H9 (cell line): ENCODE measurements at regions not wholly inside any gene's neighbourhood (a gene's known extent, or its start where the extent isn't known, plus 50 kb on each side); places are given as distances from the start of the nearest gene placed in this dataset.

Experiments used
- DNase-seq: peaks from one replicate; pipeline ENCODE4 v3.0.0-alpha.2; 2017
- H2AFZ ChIP-seq: one replicate; pipeline ENCODE4 v1.6.1; 2013; ENCODE audit warnings: mild to moderate bottlenecking, low read length, control low read depth, moderate library complexity
- H2AK5ac ChIP-seq: 2 replicates; pipeline ENCODE4 v1.6.1; 2013; ENCODE audit warnings: low read length, control low read depth, mixed read lengths; ENCODE audit not compliant: insufficient read length
- H2BK120ac ChIP-seq: one replicate; pipeline ENCODE4 v1.6.1; 2013; ENCODE audit warnings: low read depth, mild to moderate bottlenecking, low read length, control low read depth, inconsistent platforms; ENCODE audit not compliant: poor library complexity, severe bottlenecking
- H2BK12ac ChIP-seq: 2 replicates; pipeline ENCODE4 v1.6.1; 2013; ENCODE audit warnings: low read length, control low read depth, mixed read lengths, low read depth; ENCODE audit not compliant: insufficient read length
- H2BK15ac ChIP-seq: 2 replicates; pipeline ENCODE4 v1.6.1; 2013; ENCODE audit warnings: low read depth, low read length, control low read depth
- H2BK20ac ChIP-seq: one replicate; pipeline ENCODE4 v1.6.1; 2013; ENCODE audit warnings: low read depth, mild to moderate bottlenecking, low read length, control low read depth, inconsistent platforms; ENCODE audit not compliant: poor library complexity, severe bottlenecking
- H2BK5ac ChIP-seq: 2 replicates; pipeline ENCODE4 v1.6.1; 2013; ENCODE audit warnings: low read length, control low read depth, mixed read lengths; ENCODE audit not compliant: insufficient read length
- H3K14ac ChIP-seq: 2 replicates; pipeline ENCODE4 v1.6.1; 2013; ENCODE audit warnings: low read length, control low read depth; ENCODE audit not compliant: insufficient read depth
- H3K18ac ChIP-seq: 2 replicates; pipeline ENCODE4 v1.6.1; 2013; ENCODE audit warnings: low read depth, mild to moderate bottlenecking, mixed read lengths, low read length, control low read depth; ENCODE audit not compliant: insufficient read length
- H3K23ac ChIP-seq: 2 replicates; pipeline ENCODE4 v1.6.1; 2013; ENCODE audit warnings: low read length, control low read depth, mixed read lengths, low read depth; ENCODE audit not compliant: insufficient read length
- H3K23me2 ChIP-seq: 2 replicates; pipeline ENCODE4 v1.6.1; 2013; ENCODE audit warnings: low read depth, mild to moderate bottlenecking, mixed read lengths, low read length, control low read depth; ENCODE audit not compliant: insufficient read length, poor library complexity, severe bottlenecking
- H3K27ac ChIP-seq: 2 replicates; pipeline ENCODE4 v1.5.1; 2013; ENCODE audit warnings: low read length, control low read depth, mixed read lengths, low read depth; ENCODE audit not compliant: insufficient read length
- H3K27me3 ChIP-seq: 2 replicates; pipeline ENCODE4 v1.6.1; 2013; ENCODE audit warnings: low read length, control low read depth, inconsistent platforms; ENCODE audit not compliant: insufficient read depth
- H3K4ac ChIP-seq: 2 replicates; pipeline ENCODE4 v1.6.1; 2013; ENCODE audit warnings: low read depth, mild to moderate bottlenecking, control low read depth, inconsistent platforms, low read length, moderate library complexity
- H3K4me1 ChIP-seq: 2 replicates; pipeline ENCODE4 v1.6.1; 2013; ENCODE audit warnings: low read length, control low read depth, inconsistent platforms; ENCODE audit not compliant: insufficient read depth
- H3K4me2 ChIP-seq: 2 replicates; pipeline ENCODE4 v1.6.1; 2013; ENCODE audit warnings: low read length, control low read depth, mixed read lengths; ENCODE audit not compliant: insufficient read length, insufficient read depth
- H3K56ac ChIP-seq: 2 replicates; pipeline ENCODE4 v1.6.1; 2013; ENCODE audit warnings: low read depth, mild to moderate bottlenecking, mixed read lengths, low read length, control low read depth; ENCODE audit not compliant: insufficient read length
- H3K79me1 ChIP-seq: 2 replicates; pipeline ENCODE4 v1.6.1; 2013; ENCODE audit warnings: low read depth, mild to moderate bottlenecking, moderate library complexity, low read length, control low read depth, inconsistent platforms; ENCODE audit not compliant: insufficient read depth, poor library complexity, severe bottlenecking
- H3K79me2 ChIP-seq: 2 replicates; pipeline ENCODE4 v1.6.1; 2013; ENCODE audit warnings: low read length, control low read depth, inconsistent platforms; ENCODE audit not compliant: insufficient read depth
- H3K9ac ChIP-seq: 2 replicates; pipeline ENCODE4 v1.6.1; 2013; ENCODE audit warnings: low read length, control low read depth, mixed read lengths; ENCODE audit not compliant: insufficient read length; ENCODE audit errors: extremely low read depth
- H3K9me3 ChIP-seq: one replicate; pipeline ENCODE4 v1.6.1; 2013; ENCODE audit warnings: low read depth, low read length, inconsistent platforms; ENCODE audit not compliant: control insufficient read depth
- H3T11ph ChIP-seq: one replicate; pipeline ENCODE4 v1.6.1; 2013; ENCODE audit warnings: mild to moderate bottlenecking, low read length, control low read depth, inconsistent platforms
- H4K20me1 ChIP-seq: one replicate; pipeline ENCODE4 v1.6.1; 2013; ENCODE audit not compliant: control insufficient read depth, insufficient read length, insufficient read depth
- H4K5ac ChIP-seq: 2 replicates; pipeline ENCODE4 v1.6.1; 2013; ENCODE audit warnings: low read depth, mild to moderate bottlenecking, mixed read lengths, low read length, control low read depth; ENCODE audit not compliant: insufficient read length
- H4K8ac ChIP-seq: replicated peaks from 2 replicates; pipeline ENCODE4 v1.6.1; 2013; ENCODE audit warnings: low read length, control low read depth, mixed read lengths, low read depth; ENCODE audit not compliant: insufficient read length
- H4K91ac ChIP-seq: 2 replicates; pipeline ENCODE4 v1.6.1; 2013; ENCODE audit warnings: low read depth, mild to moderate bottlenecking, moderate library complexity, mixed read lengths, low read length, control low read depth; ENCODE audit not compliant: insufficient read length
- H3K27ac Mint-ChIP-seq, 3 experiments: 2 replicates in 2 of 3; 3 replicates in 1 of 3; pipeline ENCODE4 v1.8.0; 2020 to 2021; ENCODE audit warnings: mixed read lengths in 3 of 3, mild to moderate bottlenecking in 1 of 3, moderate library complexity in 1 of 3
- H3K27me3 Mint-ChIP-seq: 2 replicates; pipeline ENCODE4 v1.8.0; 2021; ENCODE audit warnings: low read depth, mild to moderate bottlenecking, moderate library complexity, mixed read lengths
- H3K36me3 Mint-ChIP-seq, 3 experiments: 2 replicates in 2 of 3; 3 replicates in 1 of 3; pipeline ENCODE4 v1.8.0; 2020 to 2021; ENCODE audit warnings: low read depth in 3 of 3, mixed read lengths in 3 of 3; ENCODE audit not compliant: insufficient read depth in 1 of 3
- H3K4me1 Mint-ChIP-seq, 2 experiments: 2 replicates each; pipeline ENCODE4 v1.8.0; 2020; ENCODE audit warnings: mixed read lengths in 2 of 2
- H3K4me3 Mint-ChIP-seq, 2 experiments: 2 replicates in 1 of 2; 3 replicates in 1 of 2; pipeline ENCODE4 v1.8.0; 2020 to 2021; ENCODE audit warnings: mild to moderate bottlenecking in 2 of 2, mixed read lengths in 2 of 2, moderate library complexity in 1 of 2
- H3K9me3 Mint-ChIP-seq, 2 experiments: 2 replicates in 1 of 2; 3 replicates in 1 of 2; pipeline ENCODE4 v1.8.0; 2020; ENCODE audit warnings: mild to moderate bottlenecking in 2 of 2, mixed read lengths in 2 of 2, moderate library complexity in 1 of 2
- CTCF ChIP-seq: fragments of 200-600 bp; sonication (generic); conservative IDR thresholded peaks from 3 replicates; pipeline ENCODE4 v1.8.0; 2021; ENCODE audit warnings: antibody characterized with exemption, mild to moderate bottlenecking
- WGBS: extraction: QIAGEN DNeasy Blood & Tissue Kit; methylation state at CpG from one replicate; pipeline ENCODE4 v1.1.7; 2013; ENCODE audit warnings: missing lambda C conversion rate, low lambda C conversion rate, mixed read lengths; ENCODE audit not compliant: insufficient read length; ENCODE audit errors: extremely low coverage; 5-methylcytosine and 5-hydroxymethylcytosine counted together

GRCh38 chr6:2507521-2508037 lies 243.1 kb downstream of the MYLK4 start:
- Mint-ChIP-seq H3K27me3 (peaks cover 7% of the 10 kb centered on the region), H3K27ac (no peak overlapping the region), H3K4me3 (no peak overlapping the region), H3K9me3 (peaks cover 0 to 2% of the 10 kb centered on the region in 2 experiments; a peak in 3 of 5 replicates), H3K4me1 (peaks cover 4 to 8% of the 10 kb centered on the region in 2 experiments), H3K36me3 (peaks cover 0 to 1% (median 0%) of the 10 kb centered on the region in 3 experiments; a peak in 1 of 7 replicates)
- Histone ChIP-seq H2BK5ac (no peak overlapping the region), H3K27me3 (no peaks in the 10 kb centered on the region), H3K56ac (no peak overlapping the region), H2BK120ac (no peak overlapping the region), H3T11ph (no peak overlapping the region), H4K20me1 (no peaks in the 10 kb centered on the region), H4K91ac (no peak overlapping the region), H3K23me2 (no peaks in the 10 kb centered on the region), H3K4me2 (no peak overlapping the region), H3K9me3 (no peaks in the 10 kb centered on the region), H2BK12ac (no peak overlapping the region), H2AK5ac (no peak overlapping the region), H2BK15ac (no peak overlapping the region), H3K4ac (no peak overlapping the region), H3K14ac (no peak overlapping the region), H3K9ac (no peak overlapping the region), H3K79me1 (no peaks in the 10 kb centered on the region), H4K8ac (no peak overlapping the region), H3K27ac (no peak overlapping the region), H4K5ac (no peak overlapping the region), H3K4me1 (no peaks in the 10 kb centered on the region), H3K79me2 (no peaks in the 10 kb centered on the region), H3K18ac (no peak overlapping the region), H3K23ac (no peak overlapping the region), H2BK20ac (no peak overlapping the region), H2AFZ (no peak overlapping the region)
- WGBS: no CpG with 5 or more reads among the region's 3 CpGs
- no peak for TF ChIP-seq CTCF
- DNase-seq: no peak
